Activated CD4-positive, alpha-beta T cell treated with anti-CD3 and anti-CD28 coated beads, Interleukin-2, Interleukin-4, amounts not matched to agents 100 ng/mL and 50 ng/mL, durations not matched to agents 16 hours and 8 hours (primary cell): ENCODE measurements at regions not wholly inside any gene's neighbourhood (a gene's known extent, or its start where the extent isn't known, plus 50 kb on each side); places are given as distances from the start of the nearest gene placed in this dataset.

ENCODE experiments used
- DNase-seq: peaks from one replicate; pipeline ENCODE4 v3.0.0-alpha.2; 2020; ENCODE audit warnings: low spot score

DNA sequence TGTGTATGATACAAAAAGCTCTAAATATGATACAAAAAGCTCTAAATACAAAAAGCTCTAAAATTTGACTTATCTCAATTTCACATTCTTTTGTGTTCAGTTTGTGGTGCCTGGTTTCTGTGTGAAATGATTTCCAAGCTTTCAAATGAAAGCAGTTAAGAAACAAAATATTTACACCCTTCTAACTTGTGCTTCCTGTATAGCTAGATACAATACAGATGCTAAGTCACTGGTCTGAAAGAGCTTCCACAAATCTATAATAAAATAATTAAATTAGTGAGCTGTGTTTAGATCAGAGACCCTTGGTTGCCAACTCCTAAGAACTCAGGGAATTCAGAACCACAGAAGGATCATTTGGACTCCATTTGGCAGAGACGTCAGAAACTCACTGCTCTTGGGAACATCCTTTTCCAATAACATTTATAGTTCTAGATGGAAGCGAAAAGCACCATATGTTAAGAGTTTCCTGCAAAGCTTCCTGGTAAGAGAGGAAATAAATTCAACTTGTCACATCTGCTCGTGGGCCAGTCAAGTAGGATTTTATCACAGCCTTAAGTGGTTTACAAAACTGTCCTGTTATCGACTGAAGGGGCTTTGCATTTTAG, 1079.1 kb downstream of the ADGRL2 start:
- DNase-seq = no peak

DNA sequence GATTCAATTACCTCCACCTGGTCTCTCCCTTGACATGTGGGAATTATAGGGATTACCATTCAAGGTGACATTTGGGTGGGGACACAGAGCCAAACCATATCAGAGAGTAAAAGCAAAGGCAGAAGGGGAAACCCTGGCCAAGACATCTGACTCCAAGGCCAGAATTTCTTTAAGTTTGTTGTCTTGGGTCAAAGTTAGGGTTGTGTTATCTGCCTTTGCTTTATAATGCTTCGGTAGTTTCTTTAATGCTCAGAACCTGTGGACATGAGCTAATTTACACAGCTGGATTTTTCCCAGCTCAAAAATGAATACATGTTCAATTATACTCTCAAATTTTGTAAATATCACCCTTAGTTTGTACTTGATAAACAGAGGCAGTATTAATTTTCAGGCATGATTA, 1074.4 kb downstream of the ADGRL2 start:
- no peak for DNase-seq

DNA sequence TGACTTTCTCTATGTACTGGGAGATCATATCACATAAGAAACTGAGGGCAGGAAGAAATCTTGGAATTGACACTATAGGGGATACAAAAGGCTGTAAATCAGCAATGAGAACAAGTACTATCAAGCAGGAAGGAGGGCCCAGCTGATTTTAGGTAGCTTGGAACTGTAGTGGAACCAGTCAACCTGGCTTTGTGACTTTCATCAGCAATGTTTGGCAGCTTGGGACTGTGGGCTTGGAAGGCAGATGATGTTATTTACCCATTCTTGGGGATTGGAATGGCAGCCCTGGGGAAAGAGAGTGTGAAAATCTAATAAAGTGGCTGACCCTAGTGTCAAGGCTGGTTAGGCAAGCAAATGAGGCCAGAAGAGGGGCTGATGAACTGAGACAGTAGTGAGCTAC, 1073.3 kb downstream of the ADGRL2 start:
- no peak for DNase-seq

DNA sequence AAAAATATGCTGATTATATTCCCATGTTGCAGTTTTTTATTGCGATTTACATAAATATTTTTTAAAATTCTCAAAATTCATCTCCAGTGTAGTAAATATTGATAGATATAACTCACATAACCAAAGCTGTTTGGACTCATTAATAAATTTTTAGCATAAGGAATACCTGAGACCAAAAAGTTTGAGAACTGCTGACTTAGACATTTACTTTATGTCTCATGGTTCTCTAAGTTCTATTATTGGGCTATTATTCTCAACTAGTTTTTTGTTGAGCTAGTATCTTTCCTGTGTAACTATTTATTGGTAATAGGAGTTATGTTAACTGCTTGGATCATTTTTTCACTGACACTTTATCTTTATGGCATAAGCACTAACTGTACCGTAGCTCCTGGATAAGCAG, 1069.6 kb downstream of the ADGRL2 start:
- no peak for DNase-seq

DNA sequence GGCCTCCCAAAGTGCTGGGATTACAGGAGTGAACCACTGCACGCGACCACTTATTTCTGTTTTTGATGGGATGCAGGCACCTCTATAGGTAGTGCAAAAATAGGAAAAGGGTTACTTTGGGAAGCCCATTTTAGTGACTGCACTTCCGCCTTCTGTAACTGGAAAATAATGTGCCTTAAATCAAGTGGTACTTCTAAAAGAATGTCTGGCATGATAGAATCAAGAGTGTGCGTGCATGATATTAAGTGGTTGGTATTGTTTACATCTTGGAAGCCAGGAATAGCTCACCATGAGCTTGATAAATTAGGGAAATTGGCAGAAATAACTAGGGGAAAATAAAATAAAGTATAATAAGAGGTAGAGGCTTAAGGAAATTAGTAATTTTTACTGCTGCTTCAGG, 1067.0 kb downstream of the ADGRL2 start:
- no peak for DNase-seq

DNA sequence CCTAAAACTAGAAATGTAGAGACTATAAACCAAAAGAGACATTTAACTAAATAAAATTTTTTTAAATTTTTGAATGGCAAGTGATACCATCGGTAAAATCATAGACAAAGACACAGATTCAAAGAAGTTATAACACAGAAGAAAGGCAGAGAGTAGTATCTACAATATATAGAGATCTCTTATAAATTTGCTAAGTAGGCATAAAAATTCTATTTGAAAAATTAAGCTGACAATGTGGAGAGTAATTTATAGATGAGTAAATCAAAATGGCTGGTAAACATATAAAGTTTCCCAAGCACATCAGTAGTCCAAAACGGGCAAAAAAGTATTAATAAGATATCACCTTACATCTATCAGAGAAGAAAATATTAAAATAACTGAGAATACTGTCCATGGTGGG, 1061.0 kb downstream of the ADGRL2 start:
- DNase-seq = no peak

DNA sequence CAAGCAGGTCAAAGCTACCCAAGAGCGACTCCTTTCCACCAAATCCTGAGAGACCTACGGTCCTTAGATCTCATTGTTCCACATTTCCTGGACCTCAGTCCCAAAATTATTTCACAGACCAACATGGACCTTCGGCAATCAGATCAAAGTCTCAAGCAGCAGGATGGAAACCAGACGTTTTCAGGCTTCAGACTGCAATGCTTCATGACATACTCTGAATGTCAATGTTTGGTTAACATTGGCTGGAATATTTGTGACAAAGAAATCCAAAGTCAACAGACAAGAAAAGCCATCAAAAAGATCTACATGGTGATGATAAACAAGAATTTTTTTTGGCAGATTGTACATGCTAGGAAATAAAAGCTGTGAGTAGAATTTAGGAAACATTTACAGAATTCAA, 1057.3 kb downstream of the ADGRL2 start:
- DNase-seq = no peak

DNA sequence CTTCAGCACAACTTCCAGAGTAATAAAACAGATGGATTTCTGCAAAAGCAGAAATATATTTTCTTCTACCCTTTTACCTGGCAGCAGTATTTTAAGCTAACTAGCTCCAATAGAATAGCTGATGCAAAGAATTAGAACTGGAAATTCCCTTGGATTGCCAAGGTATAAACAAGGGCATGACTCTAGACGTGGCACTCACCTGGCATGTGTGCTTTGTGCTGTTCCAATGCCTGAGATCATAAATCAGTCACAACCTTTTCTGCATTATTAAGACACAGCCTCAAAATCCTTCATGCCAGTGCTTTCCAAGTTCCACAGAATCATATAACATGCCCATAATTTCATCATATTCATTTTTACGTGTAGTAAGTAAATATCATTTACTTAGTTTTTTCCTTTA, 1048.7 kb downstream of the ADGRL2 start:
- DNase-seq = no peak

DNA sequence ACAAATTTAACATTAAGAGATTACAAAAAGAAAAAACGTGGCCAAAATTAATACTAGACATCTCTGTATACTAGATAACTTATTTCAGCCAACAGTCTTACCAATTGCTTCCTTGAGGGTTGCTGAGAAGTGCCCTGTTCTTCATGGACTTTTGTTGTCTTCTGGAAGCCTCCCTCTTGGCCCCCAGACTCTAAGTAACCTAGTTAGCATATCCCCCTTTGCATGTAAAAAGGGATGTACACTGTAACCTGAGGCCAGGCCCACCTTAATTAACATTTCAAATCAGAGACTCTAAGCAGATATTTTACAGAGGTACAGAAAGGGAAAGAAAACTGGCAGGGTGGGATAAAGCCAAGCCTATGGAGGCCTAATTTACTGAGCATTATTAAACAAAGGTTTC, 1047.3 kb downstream of the ADGRL2 start:
- DNase-seq = no peak

DNA sequence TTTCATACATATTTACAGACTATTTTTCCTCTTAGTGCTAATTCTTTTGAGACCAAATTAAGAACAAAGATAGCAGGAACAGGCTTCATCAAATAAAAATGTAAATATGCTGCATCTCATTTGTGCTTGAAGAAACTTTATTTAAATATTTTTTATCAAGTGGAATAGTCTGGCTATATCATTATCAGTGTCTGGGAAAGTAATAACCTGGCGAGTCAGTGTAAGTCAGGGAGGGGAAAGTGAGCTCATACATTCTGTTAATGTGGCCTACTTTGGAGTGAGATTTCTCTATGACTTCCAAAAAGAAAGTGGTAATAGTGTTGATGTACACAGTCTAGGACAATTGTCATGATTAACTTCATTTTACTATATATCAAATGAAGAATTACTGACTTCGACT, 1045.1 kb downstream of the ADGRL2 start:
- DNase-seq = no peak

DNA sequence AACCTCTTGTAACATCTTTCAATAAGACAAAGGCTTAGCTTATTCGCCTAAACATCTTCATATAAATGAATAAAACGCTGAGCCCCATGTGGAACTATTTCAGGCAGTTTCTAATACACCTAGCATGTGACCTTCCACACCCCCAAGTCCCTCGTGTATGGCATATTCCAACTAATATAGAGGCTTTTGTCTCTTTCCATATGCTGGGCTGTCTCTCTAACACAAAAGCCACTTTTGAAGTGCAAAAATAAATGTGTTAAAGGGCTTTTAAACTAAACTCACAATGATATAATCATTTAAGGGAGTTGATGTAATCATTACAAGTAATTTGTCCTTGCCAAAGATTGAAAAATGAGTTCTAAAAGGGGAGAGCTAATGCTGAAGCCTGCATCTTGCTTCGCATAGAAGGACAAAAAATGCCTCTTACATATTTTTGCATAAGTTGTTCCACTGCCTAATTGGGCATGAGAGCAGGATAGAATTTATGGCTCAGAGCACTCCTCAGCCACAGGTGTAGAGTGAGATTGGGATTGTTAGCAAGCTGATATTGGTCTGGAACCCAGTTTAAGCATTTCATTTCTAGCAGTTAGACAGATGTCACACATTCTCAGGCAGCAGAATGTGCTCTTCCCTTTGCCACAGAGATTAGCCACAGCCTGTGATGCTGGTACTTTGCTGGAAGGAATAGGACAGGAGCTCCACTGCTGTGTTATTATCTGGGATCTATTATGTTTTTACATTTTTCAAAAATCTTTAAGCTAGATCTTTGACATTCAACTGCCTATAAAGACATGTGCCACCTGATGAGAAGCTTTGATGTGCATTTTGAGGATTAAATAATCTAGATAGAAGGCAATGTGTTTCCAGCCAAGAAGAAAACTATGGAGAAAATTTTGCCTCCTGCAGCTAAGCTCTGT, 1044.4 kb downstream of the ADGRL2 start:
- no peak for DNase-seq

DNA sequence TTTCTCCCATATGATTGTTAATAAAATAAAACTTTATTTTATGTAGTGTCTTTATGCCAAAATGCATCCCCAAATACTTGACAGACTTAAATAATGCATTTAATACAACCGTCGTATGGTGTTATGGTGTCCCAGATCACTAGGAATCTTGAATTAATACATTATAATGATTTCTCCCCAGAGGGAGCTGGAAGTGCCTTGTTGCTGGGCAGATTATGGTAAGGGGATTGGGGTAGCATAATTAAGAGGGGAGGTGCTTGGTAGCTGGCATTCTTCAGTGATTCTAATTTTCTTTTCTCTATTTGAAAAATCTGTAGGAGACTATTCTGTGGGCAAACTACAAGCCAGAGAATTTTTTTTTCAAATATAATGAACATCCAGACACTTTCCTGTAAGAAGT, 1043.7 kb downstream of the ADGRL2 start:
- no peak for DNase-seq

DNA sequence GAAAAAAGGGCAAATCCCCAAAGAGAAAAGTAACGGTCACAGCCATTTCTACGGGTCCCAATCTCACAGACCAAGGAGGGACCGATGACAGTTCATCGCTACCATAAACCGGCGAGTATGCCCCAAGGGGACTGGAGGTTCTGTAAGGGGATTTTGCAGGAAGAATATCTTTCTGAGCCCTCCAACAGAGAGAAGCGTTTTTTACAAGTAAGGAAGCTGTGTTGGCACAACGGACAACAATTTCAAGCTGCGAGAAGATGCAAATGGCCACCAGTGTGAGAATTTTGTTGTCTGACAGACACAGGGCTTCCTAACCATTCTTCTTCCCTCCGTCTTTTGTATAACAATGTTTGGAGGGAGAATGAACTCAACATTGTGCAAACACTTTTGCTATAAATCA, 1043.1 kb downstream of the ADGRL2 start:
- DNase-seq = no peak

DNA sequence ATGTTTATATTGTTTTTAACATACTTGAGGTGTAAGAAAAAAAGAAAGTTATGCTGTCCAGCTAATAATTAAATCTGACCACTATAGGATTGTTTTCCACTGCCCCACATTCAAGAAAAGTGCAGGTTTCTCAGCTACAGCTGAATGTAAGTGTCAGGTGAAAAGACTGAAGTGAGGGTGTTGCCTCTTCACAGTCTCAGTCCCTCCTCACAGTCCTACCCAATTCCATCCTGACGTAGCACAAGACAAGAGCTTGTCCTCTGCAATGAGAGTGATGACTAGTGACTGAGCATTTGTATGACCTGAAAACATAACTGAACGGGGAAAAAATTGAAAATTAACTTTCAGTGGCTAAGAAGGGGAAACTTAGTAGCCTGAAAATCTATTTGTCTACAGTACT, 1039.5 kb downstream of the ADGRL2 start:
- no peak for DNase-seq

DNA sequence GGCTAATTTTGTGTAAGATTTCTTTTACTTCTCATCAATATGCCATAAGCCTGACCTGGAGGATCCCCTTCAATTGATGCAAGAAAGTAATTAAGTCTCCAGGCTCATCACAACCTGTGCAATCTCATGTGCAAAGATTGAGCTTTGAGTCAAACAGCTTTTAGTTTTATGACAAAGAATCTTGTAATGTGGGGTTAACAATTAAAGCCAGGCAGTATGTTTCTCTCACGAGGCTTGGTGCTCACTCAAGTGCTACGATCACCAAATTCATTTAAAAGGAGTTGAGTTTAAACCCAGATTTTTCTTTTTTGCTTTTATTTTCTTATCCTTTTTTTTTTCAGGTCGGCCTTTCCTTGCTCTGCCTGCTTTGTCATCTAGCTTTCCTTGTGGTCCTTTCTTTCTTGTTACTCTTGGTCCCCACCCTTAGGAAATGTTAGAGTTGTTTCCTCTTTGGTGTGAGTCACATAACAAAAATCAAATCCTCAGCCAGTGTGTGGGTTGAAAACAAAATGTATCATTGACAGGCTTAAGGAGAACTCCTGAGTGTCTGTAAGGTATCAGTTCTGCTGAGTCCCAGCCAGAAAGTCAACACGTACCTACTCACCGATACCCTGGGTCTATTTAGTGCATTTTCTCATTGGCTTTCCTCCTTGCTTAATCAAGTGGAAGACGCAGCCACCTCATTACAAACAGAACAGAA, 1037.2 kb downstream of the ADGRL2 start:
- no peak for DNase-seq

DNA sequence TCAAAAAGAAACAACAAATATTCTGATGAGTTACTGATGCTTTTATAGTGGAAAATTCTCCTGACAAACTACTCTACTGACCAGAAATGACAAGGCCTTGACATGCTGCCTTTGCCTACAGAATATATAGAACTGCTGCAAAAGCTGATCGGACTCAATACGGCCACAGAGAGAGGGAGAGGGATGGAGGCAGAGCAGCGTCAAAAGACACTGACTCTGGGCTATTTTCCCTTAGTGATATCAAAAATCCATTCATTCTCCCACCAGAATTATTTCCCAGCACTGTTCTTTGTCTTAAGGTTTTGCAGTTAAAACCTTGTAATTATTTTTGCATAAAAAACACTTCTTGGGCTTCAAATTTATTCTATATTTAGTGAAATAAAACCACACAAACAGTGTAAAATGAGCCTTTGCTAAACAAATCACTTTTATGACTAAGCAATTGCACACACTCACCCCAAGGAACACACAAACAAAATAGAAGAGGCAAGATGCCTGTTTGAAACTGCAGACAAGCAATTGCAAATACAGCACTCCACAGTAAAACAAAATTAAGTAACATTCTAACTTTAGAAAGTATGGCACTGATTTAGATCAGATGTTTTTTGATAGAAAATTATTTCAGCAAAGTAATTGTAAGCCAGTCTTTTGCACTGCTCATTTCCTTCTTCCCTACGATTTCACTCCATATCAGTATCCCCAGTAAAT, 1036.4 kb downstream of the ADGRL2 start:
- no peak for DNase-seq

DNA sequence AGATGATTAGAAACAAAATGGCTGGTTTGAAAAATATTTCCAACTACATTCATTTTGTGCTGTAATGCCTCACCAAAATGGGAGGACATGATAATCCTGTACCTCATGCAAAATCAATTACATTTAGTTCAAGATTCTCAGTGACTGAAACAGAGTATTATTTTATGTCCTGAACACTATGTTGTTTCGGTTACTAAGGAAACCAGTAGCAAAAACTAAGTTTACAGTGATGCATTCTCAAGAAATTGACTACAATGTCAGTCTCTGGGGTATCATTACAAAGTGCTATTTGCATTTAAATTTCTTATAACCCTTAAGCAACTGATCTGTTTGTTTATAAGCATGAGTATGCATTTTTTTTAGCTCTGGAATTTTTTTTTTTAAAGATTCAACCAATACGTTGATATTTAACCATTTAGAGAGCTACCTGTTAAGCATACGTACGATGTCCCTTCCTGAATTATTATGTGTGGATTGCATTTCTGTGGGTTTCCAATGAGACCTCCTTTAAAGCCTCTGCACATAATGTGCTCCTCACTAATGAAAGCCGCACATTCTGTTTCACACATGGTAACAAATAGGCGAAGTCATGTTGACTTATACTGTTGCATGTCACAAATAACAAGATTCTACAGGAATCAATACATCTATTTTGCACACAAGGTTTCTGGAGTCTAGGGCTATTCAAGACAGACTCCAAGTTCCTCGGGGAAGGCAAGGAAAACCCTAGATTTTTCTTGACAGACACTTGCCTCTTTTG, 1035.7 kb downstream of the ADGRL2 start:
- no peak for DNase-seq

DNA sequence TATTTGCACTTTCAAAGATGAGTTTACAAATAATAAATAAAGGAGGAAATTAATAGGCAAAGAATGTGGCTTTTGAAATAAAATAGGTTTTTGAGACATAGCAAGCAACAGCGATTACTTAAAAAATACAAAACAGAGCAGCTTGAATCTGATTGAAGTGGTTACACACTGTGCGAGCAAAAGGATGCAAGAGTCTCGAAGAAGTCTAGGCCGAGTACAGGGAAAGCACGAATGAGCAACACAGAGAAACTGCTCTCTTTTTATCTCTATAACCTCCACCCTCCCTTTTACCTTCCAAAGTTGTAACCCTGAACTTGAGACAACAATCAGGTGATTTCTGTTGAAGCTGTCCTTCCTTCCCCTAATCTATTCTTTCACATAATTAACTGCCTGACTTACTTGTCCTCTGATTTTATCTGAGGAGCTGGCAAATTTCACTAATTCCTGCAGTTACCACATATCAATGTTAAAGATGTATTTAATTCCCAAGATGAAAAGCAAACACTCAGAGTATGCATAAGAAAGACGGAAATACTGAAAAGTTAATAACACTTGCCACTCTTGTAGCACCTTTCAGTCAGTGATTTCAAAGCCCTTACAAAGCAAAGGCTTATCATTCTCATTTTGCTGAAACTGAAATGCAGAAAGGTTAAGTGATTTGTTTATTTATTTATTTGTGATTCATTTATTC, 1030.1 kb downstream of the ADGRL2 start:
- no peak for DNase-seq

DNA sequence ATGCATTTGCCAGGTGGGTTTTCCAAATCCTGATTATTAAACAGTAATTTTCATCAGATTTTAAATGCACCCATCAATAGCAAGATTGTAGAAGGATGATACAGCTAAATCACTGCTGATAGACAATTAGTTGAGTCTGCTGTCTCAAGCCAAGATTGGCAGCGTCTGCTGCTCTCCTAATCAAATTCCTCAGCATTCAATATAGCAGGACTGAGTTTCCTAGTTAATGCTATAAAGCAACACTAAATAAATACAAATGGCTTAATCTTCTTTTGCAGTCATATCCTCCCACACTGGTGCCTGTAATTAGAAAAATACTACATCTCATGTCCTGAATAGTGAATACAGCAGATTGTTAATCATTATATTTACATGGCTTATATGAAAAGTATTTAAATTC, 1028.8 kb downstream of the ADGRL2 start:
- DNase-seq = no peak

DNA sequence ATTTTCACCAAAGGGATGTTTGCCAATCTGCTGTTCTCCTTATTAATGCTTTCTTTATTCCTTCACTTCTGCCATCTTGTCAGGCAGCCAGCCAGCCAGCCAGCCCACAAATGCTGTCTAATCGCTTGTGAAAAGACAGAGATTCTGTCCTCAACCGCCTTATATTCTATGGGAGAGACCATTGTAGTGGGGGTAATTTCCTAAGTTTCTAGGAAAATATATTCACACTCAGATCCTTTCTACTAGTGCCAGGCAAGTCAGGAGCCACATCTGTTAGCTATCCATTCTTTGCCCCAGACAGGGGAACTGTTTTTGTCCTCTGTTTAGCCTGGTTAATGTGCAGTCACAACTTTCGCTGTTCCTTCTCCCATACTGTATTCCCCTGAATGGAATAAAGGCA, 1023.1 kb downstream of the ADGRL2 start:
- DNase-seq = no peak

DNA sequence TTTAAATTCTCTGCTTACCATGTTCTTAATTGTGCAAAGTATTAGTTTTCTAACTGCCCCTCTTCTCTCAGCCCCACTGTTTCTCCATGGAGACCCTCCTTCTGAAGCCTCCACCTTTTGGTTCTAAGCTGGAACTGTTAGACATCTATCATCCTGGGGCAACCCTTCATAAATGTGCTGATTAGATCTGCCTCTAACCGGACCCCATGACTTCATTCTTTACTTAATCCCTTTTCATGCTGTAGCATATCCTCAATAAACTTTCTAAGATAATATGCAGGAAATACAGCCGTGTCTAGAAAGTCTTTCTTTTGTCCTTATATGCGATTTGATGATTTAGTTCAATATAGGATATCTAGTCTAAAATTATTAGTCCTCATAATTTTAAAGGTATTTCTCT, 1020.1 kb downstream of the ADGRL2 start:
- DNase-seq = no peak
